Neuronal stem cell (in vitro differentiated cells): ENCODE measurements at regions not wholly inside any gene's neighbourhood (a gene's known extent, or its start where the extent isn't known, plus 50 kb on each side); places are given as distances from the start of the nearest gene placed in this dataset.

Experiments used
- DNase-seq: peaks from one replicate; pipeline ENCODE4 v3.0.0-alpha.2; 2013; ENCODE audit warnings: low spot score
- H2AFZ ChIP-seq: one replicate; pipeline ENCODE4 v1.6.1; 2013; ENCODE audit warnings: mild to moderate bottlenecking, low read length, inconsistent platforms
- H2AK5ac ChIP-seq: 2 replicates; pipeline ENCODE4 v1.6.1; 2013; ENCODE audit warnings: low read depth, mild to moderate bottlenecking, inconsistent platforms, low read length, moderate library complexity, mixed read lengths
- H2BK120ac ChIP-seq: 2 replicates; pipeline ENCODE4 v1.6.1; 2013; ENCODE audit warnings: low read depth, mild to moderate bottlenecking, inconsistent platforms, low read length, moderate library complexity, mixed read lengths
- H2BK12ac ChIP-seq: one replicate; pipeline ENCODE4 v1.6.1; 2013; ENCODE audit warnings: low read length, inconsistent platforms
- H2BK15ac ChIP-seq: 2 replicates; pipeline ENCODE4 v1.6.1; 2013; ENCODE audit warnings: mild to moderate bottlenecking, low read length, inconsistent platforms, mixed read lengths
- H2BK5ac ChIP-seq: one replicate; pipeline ENCODE4 v1.6.1; 2013; ENCODE audit warnings: inconsistent platforms, mild to moderate bottlenecking, low read length, moderate library complexity
- H3K14ac ChIP-seq: one replicate; pipeline ENCODE4 v1.6.1; 2013; ENCODE audit warnings: low read length, inconsistent platforms
- H3K18ac ChIP-seq: 2 replicates; pipeline ENCODE4 v1.6.1; 2013; ENCODE audit warnings: low read length, inconsistent platforms
- H3K23ac ChIP-seq: 2 replicates; pipeline ENCODE4 v1.6.1; 2013; ENCODE audit warnings: low read depth, mild to moderate bottlenecking, mixed read lengths, low read length, inconsistent platforms; ENCODE audit not compliant: poor library complexity
- H3K27ac ChIP-seq: replicated peaks from 3 replicates; pipeline ENCODE4 v1.5.1; 2013; ENCODE audit warnings: low read length, inconsistent platforms
- H3K27me3 ChIP-seq, 3 experiments: 2 replicates each; pipeline ENCODE4 v1.6.1; 2013; ENCODE audit warnings: low read length in 3 of 3, mild to moderate bottlenecking in 2 of 3, inconsistent platforms in 1 of 3, low read depth in 1 of 3, mixed read lengths in 1 of 3, moderate library complexity in 1 of 3; ENCODE audit not compliant: control insufficient read depth in 3 of 3, insufficient read depth in 3 of 3
- H3K36me3 ChIP-seq, 2 donors: replicated peaks in 1 of 2; 2 replicates each; pipeline ENCODE4 v1.6.1; 2013; ENCODE audit warnings: low read length in 2 of 2; ENCODE audit not compliant: control insufficient read depth in 2 of 2, insufficient read depth in 2 of 2
- H3K4ac ChIP-seq: 2 replicates; pipeline ENCODE4 v1.6.1; 2013; ENCODE audit warnings: inconsistent platforms, mild to moderate bottlenecking, low read length, moderate library complexity
- H3K4me1 ChIP-seq, 2 donors: 1 replicate in 1 of 2; 2 replicates in 1 of 2; pipeline ENCODE4 v1.6.1; 2013; ENCODE audit warnings: low read length in 2 of 2, low read depth in 1 of 2; ENCODE audit not compliant: control insufficient read depth in 2 of 2, insufficient read depth in 1 of 2
- H3K4me2 ChIP-seq: one replicate; pipeline ENCODE4 v1.6.1; 2013; ENCODE audit warnings: mild to moderate bottlenecking, low read length, inconsistent platforms; ENCODE audit not compliant: insufficient read depth, poor library complexity, severe bottlenecking
- H3K4me3 ChIP-seq, 2 donors: 2 replicates each; pipeline ENCODE4 v1.5.1; 2013; ENCODE audit warnings: low read length in 2 of 2, mild to moderate bottlenecking in 2 of 2, inconsistent platforms in 1 of 2, moderate library complexity in 1 of 2
- H3K79me1 ChIP-seq: one replicate; pipeline ENCODE4 v1.6.1; 2013; ENCODE audit warnings: low read depth, mild to moderate bottlenecking, inconsistent platforms, low read length, moderate library complexity
- H3K9ac ChIP-seq: one replicate; pipeline ENCODE4 v1.6.1; 2013; ENCODE audit warnings: mild to moderate bottlenecking, low read depth, low read length, inconsistent platforms; ENCODE audit not compliant: poor library complexity
- H3K9me3 ChIP-seq, 2 donors: replicated peaks in 1 of 2; 2 replicates each; pipeline versions ENCODE3 to v1.6.1; 2013; ENCODE audit warnings: low read length in 2 of 2, mild to moderate bottlenecking in 2 of 2, inconsistent platforms in 1 of 2, low read depth in 1 of 2, mixed read lengths in 1 of 2, moderate library complexity in 1 of 2; ENCODE audit not compliant: control insufficient read depth in 2 of 2, insufficient read depth in 1 of 2
- H4K8ac ChIP-seq: one replicate; pipeline ENCODE4 v1.6.1; 2013; ENCODE audit warnings: low read depth, mild to moderate bottlenecking, inconsistent platforms, low read length, moderate library complexity
- H4K91ac ChIP-seq: one replicate; pipeline ENCODE4 v1.6.1; 2013; ENCODE audit warnings: low read length, low read depth, mild to moderate bottlenecking, inconsistent platforms; ENCODE audit not compliant: poor library complexity
- WGBS, 2 donors: extraction: QIAGEN DNeasy Blood & Tissue Kit; methylation state at CpG; one replicate each; pipeline ENCODE4 v1.1.7; 2013; ENCODE audit warnings: missing lambda C conversion rate in 2 of 2, mixed read lengths in 1 of 2; ENCODE audit not compliant: insufficient read length in 2 of 2, insufficient replicate concordance in 1 of 2; ENCODE audit errors: extremely low coverage in 2 of 2; 5-methylcytosine and 5-hydroxymethylcytosine counted together

DNA sequence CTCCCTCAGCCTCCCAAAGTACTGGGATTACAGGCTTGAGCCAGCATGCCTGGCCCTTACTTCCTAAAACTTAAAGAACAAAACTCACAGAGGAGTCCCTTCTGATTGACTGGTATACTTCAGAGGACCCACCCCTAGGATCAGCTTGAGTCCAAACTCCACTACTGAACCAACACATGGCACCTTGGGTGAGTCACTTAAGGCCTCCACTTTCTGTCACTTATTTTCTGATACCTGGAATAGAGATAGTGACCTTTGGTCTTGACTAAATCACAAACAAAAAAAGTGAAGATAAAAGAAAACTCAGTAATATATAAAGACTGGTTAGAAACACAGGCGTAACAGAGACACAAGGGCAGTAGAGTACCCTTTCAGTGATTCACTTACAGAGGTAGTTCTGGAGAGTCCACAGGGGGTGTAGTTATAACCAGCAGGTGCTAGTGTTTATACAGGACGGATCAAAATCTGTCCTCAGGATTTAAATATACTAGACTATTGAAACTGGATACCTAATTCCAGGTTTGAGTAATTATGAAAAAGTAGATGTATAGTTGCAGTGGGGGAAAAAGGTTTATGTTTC, 274.3 kb upstream of the ANKRD55 start:
- no peak overlapping the region for H3K18ac ChIP-seq
- no peak overlapping the region for H3K9ac ChIP-seq
- H3K4me3 ChIP-seq: no peak overlapping the region
- no peak overlapping the region for H4K8ac ChIP-seq
- no peaks in the 10 kb centered on the region for H3K9me3 ChIP-seq
- WGBS, 2 donors: no CpG with 5 or more reads among the region's 2 CpGs
- no peak overlapping the region for H2BK5ac ChIP-seq
- H3K14ac ChIP-seq: no peak overlapping the region
- no peak overlapping the region for H4K91ac ChIP-seq
- H3K4ac ChIP-seq: no peak overlapping the region
- H2BK12ac ChIP-seq: no peak overlapping the region
- peaks cover 2 to 6% of the 10 kb centered on the region in 2 donors for H3K4me1 ChIP-seq
- no peak overlapping the region for H2BK15ac ChIP-seq
- H3K27me3 ChIP-seq: no peaks in the 10 kb centered on the region
- H3K23ac ChIP-seq: no peak overlapping the region
- H3K36me3 ChIP-seq: no peaks in the 10 kb centered on the region
- DNase-seq: no peak
- H2AK5ac ChIP-seq: no peak overlapping the region
- no peak overlapping the region for H2AFZ ChIP-seq
- no peak overlapping the region for H3K4me2 ChIP-seq
- H3K79me1 ChIP-seq: no peaks in the 10 kb centered on the region
- H3K27ac ChIP-seq: no peak overlapping the region
- H2BK120ac ChIP-seq: no peak overlapping the region

DNA sequence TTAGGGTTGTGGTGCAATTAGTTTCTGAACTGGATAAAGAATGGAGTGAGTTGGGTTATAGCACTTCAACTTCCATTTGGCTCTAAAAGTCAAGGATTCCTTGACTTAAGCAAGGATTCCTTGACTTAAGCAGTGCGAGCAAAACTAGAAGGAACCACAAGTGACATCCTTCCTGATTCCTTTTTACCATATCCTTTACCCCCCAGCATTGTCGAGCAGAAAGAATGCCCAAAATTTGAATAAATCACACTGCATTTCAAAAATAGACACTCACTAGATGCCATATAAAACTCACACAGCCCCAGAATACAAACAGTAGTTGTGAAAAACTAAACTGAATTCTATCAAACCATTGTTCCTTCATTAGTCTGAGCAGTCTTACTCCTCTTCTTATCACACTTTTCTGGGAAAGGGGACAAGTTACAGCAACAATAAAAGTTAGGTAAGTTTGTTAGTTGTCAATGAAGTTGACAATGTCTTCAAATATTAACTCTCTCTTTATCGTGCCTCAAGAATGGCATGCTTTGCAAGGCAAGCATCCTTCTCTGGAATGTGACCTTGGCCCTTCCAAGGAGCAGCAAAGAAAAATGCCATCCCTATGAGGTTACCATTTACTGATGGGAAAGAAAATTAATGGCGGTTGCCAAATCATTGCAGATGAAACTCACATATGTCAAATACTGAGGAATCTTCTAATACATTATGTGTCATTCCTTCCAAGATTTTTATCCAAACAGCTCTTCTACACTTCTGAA, 273.3 kb upstream of the ANKRD55 start:
- no peaks in the 10 kb centered on the region for H3K9me3 ChIP-seq
- H3K4me3 ChIP-seq: no peak overlapping the region
- H3K9ac ChIP-seq: no peak overlapping the region
- no CpG with 5 or more reads among the region's 4 CpGs for WGBS, 2 donors
- H3K4me1 ChIP-seq: peaks cover 2 to 6% of the 10 kb centered on the region in 2 donors
- no peaks in the 10 kb centered on the region for H3K79me1 ChIP-seq
- H2BK12ac ChIP-seq: no peak overlapping the region
- H3K27me3 ChIP-seq: no peaks in the 10 kb centered on the region
- no peak overlapping the region for H2AK5ac ChIP-seq
- no peak overlapping the region for H3K14ac ChIP-seq
- no peak overlapping the region for H3K23ac ChIP-seq
- H4K91ac ChIP-seq: no peak overlapping the region
- H3K27ac ChIP-seq: no peak overlapping the region
- no peak overlapping the region for H2AFZ ChIP-seq
- DNase-seq: no peak
- no peaks in the 10 kb centered on the region for H3K36me3 ChIP-seq
- no peak overlapping the region for H3K4me2 ChIP-seq
- no peak overlapping the region for H2BK120ac ChIP-seq
- H2BK5ac ChIP-seq: no peak overlapping the region
- H3K18ac ChIP-seq: no peak overlapping the region
- no peak overlapping the region for H2BK15ac ChIP-seq
- H3K4ac ChIP-seq: no peak overlapping the region
- no peak overlapping the region for H4K8ac ChIP-seq

GRCh38 chr5:56503929-56504328, 270.8 kb upstream of the ANKRD55 start:
- Histone ChIP-seq H3K23ac (no peak overlapping the region), H2AK5ac (no peak overlapping the region), H2BK12ac (no peak overlapping the region), H3K4me1 (peaks cover under 1 to 3% of the 10 kb centered on the region in 2 donors), H3K4me3 (no peak overlapping the region), H3K27me3 (no peaks in the 10 kb centered on the region), H3K27ac (no peak overlapping the region), H2BK15ac (no peak overlapping the region), H4K91ac (no peak overlapping the region), H2BK5ac (no peak overlapping the region), H3K14ac (no peak overlapping the region), H4K8ac (no peak overlapping the region), H3K4me2 (no peak overlapping the region), H3K9me3 (no peaks in the 10 kb centered on the region), H3K79me1 (no peaks in the 10 kb centered on the region), H3K9ac (no peak overlapping the region), H3K18ac (no peak overlapping the region), H2BK120ac (no peak overlapping the region), H3K4ac (no peak overlapping the region), H2AFZ (no peak overlapping the region), H3K36me3 (no peaks in the 10 kb centered on the region)
- DNase-seq: no peak
- no CpG with 5 or more reads among the region's 3 CpGs for WGBS, 2 donors

GRCh38 chr5:56501781-56502557, 268.8 kb upstream of the ANKRD55 start:
- Histone ChIP-seq H4K91ac (no peak overlapping the region), H3K79me1 (no peaks in the 10 kb centered on the region), H4K8ac (no peak overlapping the region), H3K4me2 (no peak overlapping the region), H3K27ac (no peak overlapping the region), H3K23ac (no peak overlapping the region), H2BK5ac (no peak overlapping the region), H3K9ac (no peak overlapping the region), H3K18ac (no peak overlapping the region), H2BK12ac (no peak overlapping the region), H3K4ac (no peak overlapping the region), H2BK120ac (no peak overlapping the region), H3K4me1 (peaks cover 0 to 3% of the 10 kb centered on the region in 2 donors), H2BK15ac (no peak overlapping the region), H2AFZ (no peak overlapping the region), H3K14ac (no peak overlapping the region), H3K36me3 (no peaks in the 10 kb centered on the region), H2AK5ac (no peak overlapping the region), H3K9me3 (no peaks in the 10 kb centered on the region), H3K4me3 (no peak overlapping the region), H3K27me3 (no peaks in the 10 kb centered on the region)
- no CpG with 5 or more reads among the region's 5 CpGs for WGBS, 2 donors
- DNase-seq: no peak
